Nephron progenitor cell (in vitro differentiated cells): ENCODE measurements at regions not wholly inside any gene's neighbourhood (a gene's known extent, or its start where the extent isn't known, plus 50 kb on each side); places are given as distances from the start of the nearest gene placed in this dataset.

Source experiments
- DNase-seq: peaks from one replicate; pipeline ENCODE4 v3.0.0; 2021
- H3K27ac Mint-ChIP-seq: 2 replicates; pipeline ENCODE4 v1.8.0; 2021; ENCODE audit warnings: mild to moderate bottlenecking, moderate library complexity, mixed read lengths
- H3K27me3 Mint-ChIP-seq: 2 replicates; pipeline ENCODE4 v1.8.0; 2021; ENCODE audit warnings: mild to moderate bottlenecking, low read depth, mixed read lengths; ENCODE audit not compliant: poor library complexity
- H3K36me3 Mint-ChIP-seq: 2 replicates; pipeline ENCODE4 v1.8.0; 2021; ENCODE audit warnings: low read depth, mixed read lengths
- H3K4me1 Mint-ChIP-seq: 2 replicates; pipeline ENCODE4 v1.8.0; 2021; ENCODE audit warnings: mixed read lengths
- H3K4me3 Mint-ChIP-seq: 2 replicates; pipeline ENCODE4 v1.8.0; 2021; ENCODE audit warnings: mild to moderate bottlenecking, moderate library complexity, mixed read lengths
- H3K9me3 Mint-ChIP-seq: 2 replicates; pipeline ENCODE4 v1.8.0; 2021; ENCODE audit warnings: mild to moderate bottlenecking, moderate library complexity, mixed read lengths
- CTCF ChIP-seq: fragments of 200-600 bp; sonication (generic); IDR thresholded peaks from 2 replicates; pipeline ENCODE4 v1.5.0; 2021; ENCODE audit warnings: antibody characterized with exemption

DNA sequence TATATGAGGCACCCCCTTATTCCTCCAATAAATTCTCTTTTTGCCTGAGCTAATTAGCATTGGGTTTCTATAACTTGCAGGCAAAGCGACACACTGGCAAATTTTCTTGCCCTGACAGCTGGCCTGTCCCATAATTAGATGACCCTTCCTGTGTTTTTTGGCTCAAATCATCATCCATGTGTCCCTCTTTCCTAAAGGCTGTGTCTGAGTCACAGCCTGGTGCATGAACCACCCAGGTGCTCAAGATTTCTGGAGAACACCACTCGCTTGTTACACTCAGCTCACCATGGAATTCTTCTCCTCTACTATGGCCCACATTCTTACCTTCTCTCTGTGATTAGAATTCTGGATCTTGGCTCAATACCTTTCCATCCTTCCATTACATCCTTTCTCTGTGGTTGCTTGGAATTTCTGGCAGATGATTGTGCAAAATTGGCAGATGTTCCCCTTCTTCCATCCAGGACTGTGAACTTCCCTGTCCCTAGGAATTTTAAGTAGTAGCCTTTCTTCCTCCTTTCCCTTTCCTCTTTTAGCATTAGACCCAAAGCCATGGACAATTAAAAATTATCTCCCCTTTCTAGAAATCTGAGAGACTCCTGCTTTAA lies 116.0 kb upstream of the ANKRD1 start:
- TF ChIP-seq CTCF: no peak
- Mint-ChIP-seq H3K9me3 (no peaks in the 10 kb centered on the region), H3K4me3 (no peak overlapping the region), H3K27me3 (peaks cover 3% of the 10 kb centered on the region), H3K27ac (no peak overlapping the region), H3K4me1 (peaks cover 59% of the 10 kb centered on the region), H3K36me3 (no peaks in the 10 kb centered on the region)
- no peak for DNase-seq

DNA sequence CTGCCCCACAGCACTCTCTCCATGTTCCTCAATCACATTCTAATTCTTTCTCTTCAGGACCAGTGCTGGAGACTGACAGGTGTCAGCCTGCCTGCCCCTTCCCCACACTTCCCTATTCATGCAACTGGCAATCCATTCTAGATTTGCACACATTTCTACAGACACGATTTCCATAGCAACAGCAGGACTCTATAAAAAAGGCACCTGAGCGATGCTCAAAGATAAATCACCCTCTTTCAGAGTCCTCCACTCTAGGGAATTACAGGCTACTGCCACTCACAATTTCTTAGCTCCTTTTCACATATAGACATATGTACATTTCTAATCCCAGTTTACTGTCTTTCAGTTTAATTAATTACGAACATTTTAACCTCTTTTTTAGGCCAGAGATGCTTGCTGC lies 118.1 kb upstream of the ANKRD1 start:
- H3K9me3 Mint-ChIP-seq: no peaks in the 10 kb centered on the region
- H3K4me1 Mint-ChIP-seq: peaks cover 60% of the 10 kb centered on the region
- DNase-seq: no peak
- no peak overlapping the region for H3K27ac Mint-ChIP-seq
- H3K4me3 Mint-ChIP-seq: no peak overlapping the region
- peaks cover 3% of the 10 kb centered on the region for H3K27me3 Mint-ChIP-seq
- no peaks in the 10 kb centered on the region for H3K36me3 Mint-ChIP-seq
- TF ChIP-seq CTCF: no peak

DNA sequence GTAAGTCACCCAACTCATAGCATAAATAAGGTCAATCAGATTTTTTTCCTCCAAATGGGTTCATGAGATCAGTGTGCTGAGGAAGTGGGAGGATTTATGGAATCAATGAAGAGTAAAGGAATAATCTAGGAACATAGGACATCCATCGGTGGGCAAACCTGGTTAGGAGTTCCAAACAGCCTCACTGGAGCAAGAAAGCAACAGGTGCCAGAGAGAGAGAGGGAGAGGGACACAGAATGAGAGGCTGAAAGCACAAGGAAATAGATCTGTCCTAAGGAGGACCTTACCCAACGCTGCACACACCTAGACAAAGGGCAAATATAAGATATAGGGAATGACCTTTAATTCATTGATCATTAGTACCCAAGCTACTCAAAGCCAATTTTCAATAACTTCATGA lies 119.5 kb upstream of the ANKRD1 start:
- DNase-seq: no peak
- TF ChIP-seq CTCF: no peak
- Mint-ChIP-seq H3K27me3 (peaks cover 3% of the 10 kb centered on the region), H3K36me3 (no peaks in the 10 kb centered on the region), H3K27ac (no peak overlapping the region), H3K4me3 (no peak overlapping the region), H3K9me3 (no peaks in the 10 kb centered on the region), H3K4me1 (peaks cover 53% of the 10 kb centered on the region)

DNA sequence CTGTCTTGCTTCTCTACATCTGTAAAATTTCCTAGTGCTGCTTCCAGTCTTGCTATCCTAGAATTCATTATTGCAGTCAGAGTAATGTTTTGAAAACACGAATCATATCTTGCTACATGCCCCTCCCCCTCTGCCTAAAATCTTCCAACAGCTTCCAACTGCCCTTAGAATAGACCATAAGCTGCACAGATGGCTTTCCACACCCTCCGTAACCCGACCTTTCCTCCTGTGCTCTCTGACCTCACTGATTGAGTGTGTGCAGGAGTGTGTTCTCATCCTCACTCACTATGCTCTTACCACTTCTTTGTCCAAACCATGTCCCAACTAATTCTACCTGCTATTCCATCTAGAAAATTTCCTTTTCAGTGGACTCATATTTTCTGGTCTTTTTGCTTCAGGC lies 121.2 kb upstream of the ANKRD1 start:
- Mint-ChIP-seq H3K27me3 (peaks cover 3% of the 10 kb centered on the region), H3K36me3 (no peaks in the 10 kb centered on the region), H3K4me1 (peaks cover 46% of the 10 kb centered on the region), H3K27ac (no peak overlapping the region), H3K9me3 (no peaks in the 10 kb centered on the region), H3K4me3 (no peak overlapping the region)
- DNase-seq: no peak
- no peak for TF ChIP-seq CTCF

GRCh38 chr10:91043173-91043910 lies 122.5 kb upstream of the ANKRD1 start:
- no peaks in the 10 kb centered on the region for H3K27me3 Mint-ChIP-seq
- H3K36me3 Mint-ChIP-seq: no peaks in the 10 kb centered on the region
- no peak overlapping the region for H3K27ac Mint-ChIP-seq

More at GRCh38 chr10:91043173-91043910, 122.5 kb upstream of the ANKRD1 start:
- no peak for DNase-seq
- peaks cover 49% of the 10 kb centered on the region for H3K4me1 Mint-ChIP-seq
- no peak overlapping the region for H3K4me3 Mint-ChIP-seq
- H3K9me3 Mint-ChIP-seq: no peaks in the 10 kb centered on the region
- TF ChIP-seq CTCF: peak; percentile 48
